GM12891 (cell line): ENCODE measurements at regions not wholly inside any gene's neighbourhood (a gene's known extent, or its start where the extent isn't known, plus 50 kb on each side); places are given as distances from the start of the nearest gene placed in this dataset.

Experiments used
- PAX5 ChIP-seq: IDR thresholded peaks from 2 replicates; pipeline ENCODE4 v1.6.1; 2011; ENCODE audit warnings: low read length, moderate library complexity, mild to moderate bottlenecking; ENCODE audit not compliant: insufficient read depth, severe bottlenecking
- POLR2A ChIP-seq: IDR thresholded peaks from 2 replicates; pipeline ENCODE4 v1.6.1; 2011; ENCODE audit warnings: low read depth, low read length, control low read depth
- POLR2AphosphoS5 ChIP-seq: IDR thresholded peaks from 2 replicates; pipeline ENCODE4 v1.6.1; 2011; ENCODE audit warnings: low read depth, low read length, control low read depth
- POU2F2 ChIP-seq: IDR thresholded peaks from 2 replicates; pipeline ENCODE4 v1.6.1; 2011; ENCODE audit warnings: low read depth, mild to moderate bottlenecking, control low read depth, low read length, moderate library complexity
- TAF1 ChIP-seq: IDR thresholded peaks from 2 replicates; pipeline ENCODE4 v1.6.1; 2011; ENCODE audit warnings: low read depth, low read length, control low read depth

DNA sequence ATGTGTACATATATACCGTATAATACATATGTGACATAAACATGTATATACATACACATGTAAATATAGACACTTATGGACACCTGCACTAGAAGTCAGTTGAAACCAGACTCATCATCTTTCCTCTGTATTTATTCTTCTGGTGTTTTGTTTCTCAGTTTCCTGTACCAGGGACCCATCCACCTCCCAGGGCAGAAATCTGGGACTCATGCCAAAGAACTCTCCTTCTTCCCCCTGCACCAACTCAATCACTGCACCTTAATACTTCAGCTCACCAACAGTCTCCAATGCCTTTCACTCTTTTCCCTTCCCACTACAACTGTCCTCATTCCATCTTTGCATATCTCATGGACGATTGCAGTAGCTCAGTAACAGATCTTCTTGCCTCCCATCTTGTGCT lies 428.0 kb downstream of the FBXO15 start:
- TF ChIP-seq POLR2AphosphoS5: no peak
- no peak for TF ChIP-seq POLR2A
- no peak for TF ChIP-seq TAF1
- no peak for TF ChIP-seq POU2F2
- TF ChIP-seq PAX5: no peak
